Thoracic aorta (tissue), 2 donors: ENCODE measurements at regions not wholly inside any gene's neighbourhood (a gene's known extent, or its start where the extent isn't known, plus 50 kb on each side); places are given as distances from the start of the nearest gene placed in this dataset.
"Not testable (repeated sequence)": the region's sequence is repeated elsewhere in the genome, so short reads cannot be mapped to it uniquely, and the experiment has no call there.

Experiments
- ATAC-seq: fragments of 150-250 bp; one replicate; pipeline ENCODE4 v1.8.0; 2017; ENCODE audit warnings: low read depth; ENCODE audit not compliant: insufficient number of reproducible peaks, low FRiP score
- DNase-seq: peaks from one replicate; pipeline ENCODE4 v3.0.0-alpha.2; 2020; ENCODE audit warnings: low spot score
- H3K27ac ChIP-seq, 2 donors: fragments of 200-600 bp; sonication (generic); 1 replicate in 1 of 2; 2 replicates in 1 of 2; pipeline ENCODE4 v1.5.1; 2016; ENCODE audit warnings: mild to moderate bottlenecking in 2 of 2, moderate library complexity in 2 of 2
- H3K27me3 ChIP-seq: fragments of 200-600 bp; sonication (generic); replicated peaks from 2 replicates; pipeline ENCODE4 v1.6.0; 2016; ENCODE audit warnings: mild to moderate bottlenecking; ENCODE audit not compliant: insufficient read depth
- H3K36me3 ChIP-seq: fragments of 200-600 bp; sonication (generic); one replicate; pipeline ENCODE4 v1.5.1; 2016
- H3K4me1 ChIP-seq, 2 donors: fragments of 200-600 bp; sonication (generic); 1 replicate in 1 of 2; 2 replicates in 1 of 2; pipeline versions ENCODE4 v1.5.1 to v1.6.0; 2016; ENCODE audit warnings: low read depth in 2 of 2, mild to moderate bottlenecking in 1 of 2; ENCODE audit not compliant: control insufficient read depth in 1 of 2
- H3K4me3 ChIP-seq: fragments of 200-600 bp; sonication (generic); 2 replicates; pipeline ENCODE4 v1.5.1; 2016; ENCODE audit warnings: mild to moderate bottlenecking
- H3K9me3 ChIP-seq: fragments of 200-600 bp; sonication (generic); 2 replicates; pipeline ENCODE4 v1.5.1; 2016
- CTCF ChIP-seq: fragments of 200-600 bp; sonication (generic); IDR thresholded peaks from one replicate; pipeline ENCODE4 v1.5.1; 2019; ENCODE audit warnings: antibody characterized with exemption

- DNase-seq, result no peak
- Histone ChIP-seq H3K27me3 (no peaks in the 10 kb centered on the region), H3K27ac (no peak overlapping the region), H3K4me3 (no peak overlapping the region), H3K4me1 (no peaks in the 10 kb centered on the region), H3K9me3 (no peaks in the 10 kb centered on the region), H3K36me3 (no peaks in the 10 kb centered on the region)
- no peak for TF ChIP-seq CTCF
- no peak for ATAC-seq
Observed at GRCh38 chr19:31478241-31478640, 129.0 kb upstream of the TSHZ3 start.

GRCh38 chr19:31483226-31483857 is 134.1 kb upstream of the TSHZ3 start:
- H3K9me3 ChIP-seq, result no peaks in the 10 kb centered on the region
- no peak for TF ChIP-seq CTCF
- DNase-seq (no peak), ATAC-seq (no peak)
- H3K4me1 ChIP-seq, result no peaks in the 10 kb centered on the region
- no peak overlapping the region for H3K4me3 ChIP-seq
- no peaks in the 10 kb centered on the region for H3K27me3 ChIP-seq
- no peaks in the 10 kb centered on the region for H3K36me3 ChIP-seq
- no peak overlapping the region for H3K27ac ChIP-seq

- H3K27me3 ChIP-seq, H3K36me3 ChIP-seq, H3K27ac ChIP-seq, H3K9me3 ChIP-seq, DNase-seq, ATAC-seq, H3K4me3 ChIP-seq, H3K4me1 ChIP-seq: not testable (repeated sequence)
Observed at GRCh38 chr19:31484858-31485410, 135.7 kb upstream of the TSHZ3 start.

- Histone ChIP-seq H3K9me3 (no peaks in the 10 kb centered on the region), H3K4me1 (no peaks in the 10 kb centered on the region), H3K36me3 (no peaks in the 10 kb centered on the region), H3K27me3 (no peaks in the 10 kb centered on the region), H3K27ac (no peak overlapping the region), H3K4me3 (no peak overlapping the region)
- ATAC-seq (no peak), DNase-seq (no peak)
- TF ChIP-seq CTCF, result no peak
Observed at GRCh38 chr19:31485472-31485871, 136.2 kb upstream of the TSHZ3 start.

GRCh38 chr19:31491242-31491641 is 142.0 kb upstream of the TSHZ3 start:
- no peak overlapping the region for H3K4me3 ChIP-seq
- no peak for DNase-seq
- no peak for ATAC-seq
- TF ChIP-seq CTCF, result no peak
- no peaks in the 10 kb centered on the region for H3K27me3 ChIP-seq
- H3K36me3 ChIP-seq, result no peaks in the 10 kb centered on the region
- H3K9me3 ChIP-seq, result no peaks in the 10 kb centered on the region
- no peak overlapping the region for H3K27ac ChIP-seq
- no peaks in the 10 kb centered on the region for H3K4me1 ChIP-seq

GRCh38 chr19:31492050-31492449 is 142.8 kb upstream of the TSHZ3 start:
- no peak for ATAC-seq
- H3K4me1 ChIP-seq, result no peaks in the 10 kb centered on the region
- no peaks in the 10 kb centered on the region for H3K36me3 ChIP-seq
- no peaks in the 10 kb centered on the region for H3K27me3 ChIP-seq
- no peak for TF ChIP-seq CTCF
- H3K4me3 ChIP-seq, result no peak overlapping the region
- H3K9me3 ChIP-seq, result no peaks in the 10 kb centered on the region
- H3K27ac ChIP-seq, result no peak overlapping the region
- DNase-seq, result no peak
